ENCODE measurements at regions not wholly inside any gene's neighbourhood (a gene's known extent, or its start where the extent isn't known, plus 50 kb on each side); places are given as distances from the start of the nearest gene placed in this dataset.

DNA sequence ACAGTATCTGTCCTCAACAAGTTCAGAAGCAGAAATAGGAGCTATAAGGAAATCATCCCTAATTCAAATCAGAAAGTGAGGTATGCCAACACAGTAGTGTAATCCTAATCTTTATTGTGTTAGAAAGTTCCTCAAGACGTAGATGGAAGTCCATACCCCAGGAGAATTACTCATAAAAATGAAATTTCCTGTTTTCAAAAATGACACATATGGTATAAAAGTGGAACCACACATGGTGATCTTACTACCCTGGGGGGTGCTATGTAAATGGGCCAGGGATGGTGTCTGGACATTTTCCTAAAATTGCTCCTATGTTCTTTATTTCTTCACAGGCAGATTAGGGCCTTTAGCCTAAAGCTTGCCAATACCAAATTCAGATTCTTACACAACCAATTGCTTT, 204.1 kb downstream of the ARRDC4 start:
- Histone ChIP-seq H3K4me1 (replicated peaks in 1 of 2; ENCODE audit: control insufficient read depth in 2 of 2, insufficient read depth in 2 of 2, low read length in 2 of 2) (peaks cover 0 to 6% of the 10 kb centered on the region in 2 experiments; a peak in 1 of 5 replicates), H3K4me2 (ENCODE audit: insufficient read depth, low read length) (no peak overlapping the region), H3K9ac (ENCODE audit: insufficient read depth in 1 of 2, low read depth in 2 of 2, low read length in 2 of 2) (no peak overlapping the region), H3K9me3 (replicated peaks; ENCODE audit: control insufficient read depth, insufficient read depth, low read depth, low read length) (no peaks in the 10 kb centered on the region), H3K36me3 (ENCODE audit: control insufficient read depth, insufficient read depth, low read length) (no peaks in the 10 kb centered on the region), H3K27me3 (ENCODE audit: control insufficient read depth in 2 of 2, insufficient read depth in 2 of 2, low read length in 2 of 2) (peaks cover 4 to 26% of the 10 kb centered on the region in 2 experiments; a peak in 2 of 5 replicates), H4K20me1 (replicated peaks; ENCODE audit: control insufficient read depth, insufficient read depth, low read length) (no peaks in the 10 kb centered on the region), H2AFZ (ENCODE audit: low read depth, low read length) (no peak overlapping the region), H3K27ac (ENCODE audit: extremely low read depth, low read depth, low read length) (no peak overlapping the region), H3K79me2 (ENCODE audit: control insufficient read depth, insufficient read depth, low read length) (no peaks in the 10 kb centered on the region), H3K9me1 (ENCODE audit: control insufficient read depth, insufficient read depth, low read length) (no peaks in the 10 kb centered on the region), H3K4me3 (no peak overlapping the region)
- 0% methylated on average over 1 of the region's 1 CpG for WGBS (ENCODE audit: insufficient coverage, low coverage, missing lambda C conversion rate)
- BruUV-seq (replicated peaks), result no TSS peak
- in situ Hi-C loops (cut with MboI), result no loop called here
- FAIRE-seq, result no peak
- CTCF ChIA-PET (ENCODE audit: low intra/inter-chr PET ratio), result no interaction called here
- POLR2A ChIA-PET, result interaction anchor here (0.6 kb wide), 1 partner anchor 26 kb away, joined by 3 read pairs; no protein-coding TSS in a partner anchor
- ATAC-seq, result no peak
- DNase-seq (ENCODE audit: extremely low read depth in 1 of 4, low spot score in 3 of 4), result no peak
- intact Hi-C loops (cut with micrococcal nuclease), result no loop called here
- no peak for TF ChIP-seq ZSCAN32 (CRISPR knock-in tag; IDR thresholded peaks at IDR 0.05)
- TF ChIP-seq KDM4B (IDR thresholded peaks at IDR 0.05; ENCODE audit: borderline replicate concordance in 2 of 2, low read depth in 1 of 2), result no peak
- no peak for TF ChIP-seq ELF1 (tag; IDR thresholded peaks at IDR 0.05)
- TF ChIP-seq ARID4B (CRISPR knock-in tag; IDR thresholded peaks at IDR 0.05), result no peak
- TF ChIP-seq, protein P1, sequence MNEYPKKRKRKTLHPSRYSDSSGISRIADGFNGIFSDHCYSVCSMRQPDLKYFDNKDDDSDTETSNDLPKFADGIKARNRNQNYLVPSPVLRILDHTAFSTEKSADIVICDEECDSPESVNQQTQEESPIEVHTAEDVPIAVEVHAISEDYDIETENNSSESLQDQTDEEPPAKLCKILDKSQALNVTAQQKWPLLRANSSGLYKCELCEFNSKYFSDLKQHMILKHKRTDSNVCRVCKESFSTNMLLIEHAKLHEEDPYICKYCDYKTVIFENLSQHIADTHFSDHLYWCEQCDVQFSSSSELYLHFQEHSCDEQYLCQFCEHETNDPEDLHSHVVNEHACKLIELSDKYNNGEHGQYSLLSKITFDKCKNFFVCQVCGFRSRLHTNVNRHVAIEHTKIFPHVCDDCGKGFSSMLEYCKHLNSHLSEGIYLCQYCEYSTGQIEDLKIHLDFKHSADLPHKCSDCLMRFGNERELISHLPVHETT (CRISPR knock-in tag; conservative IDR thresholded peaks at IDR 0.05 in 1 of 2, IDR thresholded peaks at IDR 0.05 in 1 of 2), result no peak
- TF ChIP-seq, protein P2, sequence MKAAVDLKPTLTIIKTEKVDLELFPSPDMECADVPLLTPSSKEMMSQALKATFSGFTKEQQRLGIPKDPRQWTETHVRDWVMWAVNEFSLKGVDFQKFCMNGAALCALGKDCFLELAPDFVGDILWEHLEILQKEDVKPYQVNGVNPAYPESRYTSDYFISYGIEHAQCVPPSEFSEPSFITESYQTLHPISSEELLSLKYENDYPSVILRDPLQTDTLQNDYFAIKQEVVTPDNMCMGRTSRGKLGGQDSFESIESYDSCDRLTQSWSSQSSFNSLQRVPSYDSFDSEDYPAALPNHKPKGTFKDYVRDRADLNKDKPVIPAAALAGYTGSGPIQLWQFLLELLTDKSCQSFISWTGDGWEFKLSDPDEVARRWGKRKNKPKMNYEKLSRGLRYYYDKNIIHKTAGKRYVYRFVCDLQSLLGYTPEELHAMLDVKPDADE (conservative IDR thresholded peaks at IDR 0.05; ENCODE audit: control insufficient read depth, low read depth, low read length), result no peak
- no peak for TF ChIP-seq CHD2 (IDR thresholded peaks at IDR 0.05; ENCODE audit: low read depth, low read length)
- TF ChIP-seq ZNF277 (CRISPR knock-in tag; IDR thresholded peaks at IDR 0.05; ENCODE audit: borderline replicate concordance), result no peak
- TF ChIP-seq, protein P3, sequence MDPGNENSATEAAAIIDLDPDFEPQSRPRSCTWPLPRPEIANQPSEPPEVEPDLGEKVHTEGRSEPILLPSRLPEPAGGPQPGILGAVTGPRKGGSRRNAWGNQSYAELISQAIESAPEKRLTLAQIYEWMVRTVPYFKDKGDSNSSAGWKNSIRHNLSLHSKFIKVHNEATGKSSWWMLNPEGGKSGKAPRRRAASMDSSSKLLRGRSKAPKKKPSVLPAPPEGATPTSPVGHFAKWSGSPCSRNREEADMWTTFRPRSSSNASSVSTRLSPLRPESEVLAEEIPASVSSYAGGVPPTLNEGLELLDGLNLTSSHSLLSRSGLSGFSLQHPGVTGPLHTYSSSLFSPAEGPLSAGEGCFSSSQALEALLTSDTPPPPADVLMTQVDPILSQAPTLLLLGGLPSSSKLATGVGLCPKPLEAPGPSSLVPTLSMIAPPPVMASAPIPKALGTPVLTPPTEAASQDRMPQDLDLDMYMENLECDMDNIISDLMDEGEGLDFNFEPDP (CRISPR knock-in tag; IDR thresholded peaks at IDR 0.05), result no peak
- no peak for TF ChIP-seq NFIC (IDR thresholded peaks at IDR 0.05)
- no peak for TF ChIP-seq KLF16 (IDR thresholded peaks at IDR 0.05)
